GM06990 (cell line): ENCODE measurements at regions not wholly inside any gene's neighbourhood (a gene's known extent, or its start where the extent isn't known, plus 50 kb on each side); places are given as distances from the start of the nearest gene placed in this dataset.

Source experiments
- DNase-seq: peaks from one replicate; pipeline ENCODE4 v3.0.0-alpha.2; 2011; ENCODE audit not compliant: insufficient read length; ENCODE audit errors: extremely low read depth
- H3K27me3 ChIP-seq: replicated peaks from 2 replicates; pipeline ENCODE4 v1.6.0; 2011; ENCODE audit warnings: low read length; ENCODE audit not compliant: control insufficient read depth, insufficient read depth
- H3K36me3 ChIP-seq: 2 replicates; pipeline ENCODE4 v1.5.1; 2011; ENCODE audit warnings: low read length; ENCODE audit not compliant: control insufficient read depth, insufficient read depth
- H3K4me3 ChIP-seq: replicated peaks from 2 replicates; pipeline ENCODE4 v1.5.1; 2011; ENCODE audit warnings: low read depth, mild to moderate bottlenecking, control low read depth, low read length
- TF ChIP-seq, protein P1 (sequence below): IDR thresholded peaks from 2 replicates; pipeline ENCODE4 v1.5.1; 2011; ENCODE audit warnings: low read length, control low read depth, mild to moderate bottlenecking, inconsistent platforms; ENCODE audit not compliant: insufficient read depth, poor library complexity, severe bottlenecking

GRCh38 chr7:153934048-153934447 lies 118.2 kb upstream of the DPP6 start:
- no peaks in the 10 kb centered on the region for H3K36me3 ChIP-seq
- TF ChIP-seq, protein P1, sequence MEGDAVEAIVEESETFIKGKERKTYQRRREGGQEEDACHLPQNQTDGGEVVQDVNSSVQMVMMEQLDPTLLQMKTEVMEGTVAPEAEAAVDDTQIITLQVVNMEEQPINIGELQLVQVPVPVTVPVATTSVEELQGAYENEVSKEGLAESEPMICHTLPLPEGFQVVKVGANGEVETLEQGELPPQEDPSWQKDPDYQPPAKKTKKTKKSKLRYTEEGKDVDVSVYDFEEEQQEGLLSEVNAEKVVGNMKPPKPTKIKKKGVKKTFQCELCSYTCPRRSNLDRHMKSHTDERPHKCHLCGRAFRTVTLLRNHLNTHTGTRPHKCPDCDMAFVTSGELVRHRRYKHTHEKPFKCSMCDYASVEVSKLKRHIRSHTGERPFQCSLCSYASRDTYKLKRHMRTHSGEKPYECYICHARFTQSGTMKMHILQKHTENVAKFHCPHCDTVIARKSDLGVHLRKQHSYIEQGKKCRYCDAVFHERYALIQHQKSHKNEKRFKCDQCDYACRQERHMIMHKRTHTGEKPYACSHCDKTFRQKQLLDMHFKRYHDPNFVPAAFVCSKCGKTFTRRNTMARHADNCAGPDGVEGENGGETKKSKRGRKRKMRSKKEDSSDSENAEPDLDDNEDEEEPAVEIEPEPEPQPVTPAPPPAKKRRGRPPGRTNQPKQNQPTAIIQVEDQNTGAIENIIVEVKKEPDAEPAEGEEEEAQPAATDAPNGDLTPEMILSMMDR, result no peak
- no peak overlapping the region for H3K4me3 ChIP-seq
- no peak for DNase-seq
- H3K27me3 ChIP-seq, result no peaks in the 10 kb centered on the region

DNA sequence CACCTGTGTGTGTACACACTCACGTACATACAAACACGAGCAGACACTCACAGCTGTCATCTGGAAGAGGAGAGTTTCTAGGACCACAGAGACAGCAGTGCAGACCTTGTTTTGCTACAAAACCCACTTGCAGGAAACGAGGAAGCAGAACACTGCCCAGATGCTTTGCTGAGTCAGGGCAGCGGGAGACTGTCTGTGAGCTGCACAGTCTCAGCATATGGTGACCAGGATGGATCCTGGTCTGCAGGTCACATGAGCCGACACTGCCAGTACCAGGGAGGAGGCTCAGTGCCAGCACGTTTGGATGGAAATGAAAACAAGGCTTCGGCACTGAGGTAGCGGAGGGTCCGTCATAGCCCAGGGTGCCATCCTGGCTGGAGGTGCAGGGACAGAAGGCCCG lies 117.6 kb upstream of the DPP6 start:
- Histone ChIP-seq H3K36me3 (no peaks in the 10 kb centered on the region), H3K4me3 (no peak overlapping the region), H3K27me3 (no peaks in the 10 kb centered on the region)
- no peak for DNase-seq
- TF ChIP-seq, protein P1, result no peak

- Histone ChIP-seq H3K36me3 (no peaks in the 10 kb centered on the region), H3K27me3 (no peaks in the 10 kb centered on the region), H3K4me3 (no peak overlapping the region)
- DNase-seq, result no peak
- TF ChIP-seq, protein P1, result no peak
These were observed 117.1 kb upstream of the DPP6 start for GRCh38 chr7:153935095-153935494.

- no peak for DNase-seq
- H3K36me3 ChIP-seq, result no peaks in the 10 kb centered on the region
- TF ChIP-seq, protein P1, result no peak
- H3K4me3 ChIP-seq, result no peak overlapping the region
- H3K27me3 ChIP-seq, result no peaks in the 10 kb centered on the region
These were observed 113.7 kb upstream of the DPP6 start for GRCh38 chr7:153938451-153938850.

- DNase-seq, result no peak
- Histone ChIP-seq H3K27me3 (no peaks in the 10 kb centered on the region), H3K4me3 (no peak overlapping the region), H3K36me3 (no peaks in the 10 kb centered on the region)
- TF ChIP-seq, protein P1, result no peak
These were observed 113.0 kb upstream of the DPP6 start for GRCh38 chr7:153939177-153939576.

DNA sequence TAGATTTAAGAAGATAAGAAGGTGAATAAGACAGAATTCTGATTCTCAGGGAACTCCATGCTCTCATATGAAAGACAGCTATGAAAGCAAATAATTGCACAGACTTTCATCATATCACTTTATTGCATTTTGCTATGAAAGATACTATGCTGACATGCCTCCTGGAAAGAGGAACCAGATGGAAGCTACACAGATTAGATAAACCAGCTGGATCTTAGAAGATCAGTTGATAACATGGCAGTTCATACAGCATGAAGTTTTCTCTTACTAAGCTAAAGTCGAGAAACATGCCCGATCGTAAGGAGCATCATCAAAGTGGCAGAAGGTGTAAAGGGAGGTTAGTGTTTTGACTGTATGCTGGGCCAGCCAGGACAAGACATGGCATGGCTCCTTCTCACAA lies 112.5 kb upstream of the DPP6 start:
- TF ChIP-seq, protein P1, result no peak
- no peaks in the 10 kb centered on the region for H3K27me3 ChIP-seq
- no peaks in the 10 kb centered on the region for H3K36me3 ChIP-seq
- H3K4me3 ChIP-seq, result no peak overlapping the region
- no peak for DNase-seq
